ENCODE measurements at regions not wholly inside any gene's neighbourhood (a gene's known extent, or its start where the extent isn't known, plus 50 kb on each side); places are given as distances from the start of the nearest gene placed in this dataset.

DNA sequence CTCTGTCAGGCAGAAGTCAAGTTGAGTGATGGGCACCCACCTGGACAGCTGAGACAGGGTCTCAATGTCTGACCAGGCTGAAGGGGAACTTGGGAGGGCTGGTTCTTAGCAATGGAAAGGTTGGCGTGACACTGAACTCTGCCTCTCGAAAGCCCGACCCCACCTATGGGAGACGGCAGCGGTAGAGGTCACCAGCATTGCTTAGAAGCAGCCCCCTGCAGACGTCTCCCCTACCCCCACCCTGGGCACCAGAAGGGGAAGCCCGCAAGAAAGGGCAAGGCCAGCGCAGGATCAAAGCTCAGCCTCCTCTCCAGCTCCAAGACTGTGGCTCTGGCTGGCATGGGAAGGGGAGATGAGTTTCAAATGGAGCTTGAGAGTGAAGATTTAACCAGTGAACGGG lies 184.8 kb upstream of the LYSMD4 start:
- no peak for TF ChIP-seq EZH2 (optimal IDR thresholded peaks at IDR 0.05; ENCODE audit: low read depth, low read length)
- TF ChIP-seq, protein P1, sequence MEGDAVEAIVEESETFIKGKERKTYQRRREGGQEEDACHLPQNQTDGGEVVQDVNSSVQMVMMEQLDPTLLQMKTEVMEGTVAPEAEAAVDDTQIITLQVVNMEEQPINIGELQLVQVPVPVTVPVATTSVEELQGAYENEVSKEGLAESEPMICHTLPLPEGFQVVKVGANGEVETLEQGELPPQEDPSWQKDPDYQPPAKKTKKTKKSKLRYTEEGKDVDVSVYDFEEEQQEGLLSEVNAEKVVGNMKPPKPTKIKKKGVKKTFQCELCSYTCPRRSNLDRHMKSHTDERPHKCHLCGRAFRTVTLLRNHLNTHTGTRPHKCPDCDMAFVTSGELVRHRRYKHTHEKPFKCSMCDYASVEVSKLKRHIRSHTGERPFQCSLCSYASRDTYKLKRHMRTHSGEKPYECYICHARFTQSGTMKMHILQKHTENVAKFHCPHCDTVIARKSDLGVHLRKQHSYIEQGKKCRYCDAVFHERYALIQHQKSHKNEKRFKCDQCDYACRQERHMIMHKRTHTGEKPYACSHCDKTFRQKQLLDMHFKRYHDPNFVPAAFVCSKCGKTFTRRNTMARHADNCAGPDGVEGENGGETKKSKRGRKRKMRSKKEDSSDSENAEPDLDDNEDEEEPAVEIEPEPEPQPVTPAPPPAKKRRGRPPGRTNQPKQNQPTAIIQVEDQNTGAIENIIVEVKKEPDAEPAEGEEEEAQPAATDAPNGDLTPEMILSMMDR (IDR thresholded peaks at IDR 0.05; ENCODE audit: low read length) = no peak
